ENCODE measurements at regions not wholly inside any gene's neighbourhood (a gene's known extent, or its start where the extent isn't known, plus 50 kb on each side); places are given as distances from the start of the nearest gene placed in this dataset.

DNA sequence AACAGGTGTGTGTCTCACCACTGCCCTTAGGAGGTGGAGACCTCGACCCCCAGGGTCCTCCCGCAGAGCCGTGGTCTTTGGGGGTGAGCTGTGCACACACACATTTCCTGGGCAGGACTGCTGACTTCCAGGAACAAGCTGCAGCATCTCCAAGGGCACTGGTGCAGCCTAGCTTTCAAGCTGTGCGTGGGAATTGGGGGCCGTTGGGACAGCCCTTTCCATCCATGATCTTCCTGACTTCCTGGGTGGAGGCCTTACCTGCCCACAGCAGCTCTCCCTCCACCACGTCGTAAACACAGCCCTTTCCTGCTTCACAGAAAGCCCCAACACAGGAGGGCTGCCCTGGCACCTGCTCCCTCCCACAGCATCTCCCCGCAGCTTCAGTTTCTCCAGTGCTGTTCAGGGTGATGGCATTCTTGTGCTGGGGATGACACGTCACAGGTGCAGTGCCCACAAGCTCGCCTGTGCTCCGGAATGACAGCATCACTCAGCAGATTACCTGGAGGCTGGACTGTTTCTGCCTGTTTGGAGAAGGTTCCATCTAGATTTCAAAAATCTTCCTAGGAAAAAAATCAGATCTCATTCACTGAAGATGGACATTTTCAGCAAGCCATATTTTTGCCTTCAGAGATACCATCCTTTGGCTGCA is 208.0 kb upstream of the PPP2R2D start:
- no peaks in the 10 kb centered on the region for H3F3A ChIP-seq (ENCODE audit: low read length, unreplicated experiment)
- TF ChIP-seq, protein P1, sequence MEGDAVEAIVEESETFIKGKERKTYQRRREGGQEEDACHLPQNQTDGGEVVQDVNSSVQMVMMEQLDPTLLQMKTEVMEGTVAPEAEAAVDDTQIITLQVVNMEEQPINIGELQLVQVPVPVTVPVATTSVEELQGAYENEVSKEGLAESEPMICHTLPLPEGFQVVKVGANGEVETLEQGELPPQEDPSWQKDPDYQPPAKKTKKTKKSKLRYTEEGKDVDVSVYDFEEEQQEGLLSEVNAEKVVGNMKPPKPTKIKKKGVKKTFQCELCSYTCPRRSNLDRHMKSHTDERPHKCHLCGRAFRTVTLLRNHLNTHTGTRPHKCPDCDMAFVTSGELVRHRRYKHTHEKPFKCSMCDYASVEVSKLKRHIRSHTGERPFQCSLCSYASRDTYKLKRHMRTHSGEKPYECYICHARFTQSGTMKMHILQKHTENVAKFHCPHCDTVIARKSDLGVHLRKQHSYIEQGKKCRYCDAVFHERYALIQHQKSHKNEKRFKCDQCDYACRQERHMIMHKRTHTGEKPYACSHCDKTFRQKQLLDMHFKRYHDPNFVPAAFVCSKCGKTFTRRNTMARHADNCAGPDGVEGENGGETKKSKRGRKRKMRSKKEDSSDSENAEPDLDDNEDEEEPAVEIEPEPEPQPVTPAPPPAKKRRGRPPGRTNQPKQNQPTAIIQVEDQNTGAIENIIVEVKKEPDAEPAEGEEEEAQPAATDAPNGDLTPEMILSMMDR (conservative IDR thresholded peaks at IDR 0.05; ENCODE audit: low read depth, low read length): no peak
- TF ChIP-seq EZH2 (IDR thresholded peaks at IDR 0.05; ENCODE audit: low read length, unreplicated experiment) (no peak), EZH2phosphoT487 (IDR thresholded peaks at IDR 0.05; ENCODE audit: borderline replicate concordance, low read length) (no peak)
- DNase-seq (no peak), ATAC-seq (no peak)
- H3K4me1 ChIP-seq (ENCODE audit: insufficient read depth, low read length): no peaks in the 10 kb centered on the region
- CTCF ChIA-PET: no interaction called here
- no peaks in the 10 kb centered on the region for H3K36me3 ChIP-seq (ENCODE audit: low read depth, low read length)
- no peaks in the 10 kb centered on the region for H3K9me2 ChIP-seq (replicated peaks; ENCODE audit: low read length)
- no TSS peak for BruUV-seq (replicated peaks)
- no peaks in the 10 kb centered on the region for H4K20me1 ChIP-seq (ENCODE audit: low read length)
- POLR2A ChIA-PET (ENCODE audit: unreplicated experiment): no interaction called here
- no peak overlapping the region for H3K4me3 ChIP-seq (ENCODE audit: low read length)
- no peak overlapping the region for H3K4me2 ChIP-seq (ENCODE audit: low read length)
- no peaks in the 10 kb centered on the region for H3K79me2 ChIP-seq (ENCODE audit: low read length)
- H3K27me3 ChIP-seq (ENCODE audit: low read length): peaks cover 14% of the 10 kb centered on the region
- no peak overlapping the region for H3K27ac ChIP-seq (ENCODE audit: low read length)
- no peaks in the 10 kb centered on the region for H3K9me3 ChIP-seq (ENCODE audit: low read length)
- H3K9ac ChIP-seq (ENCODE audit: low read length): no peak overlapping the region
- H2AFZ ChIP-seq (ENCODE audit: low read length): no peak overlapping the region
- intact Hi-C loops (cut with micrococcal nuclease): no loop called here

DNA sequence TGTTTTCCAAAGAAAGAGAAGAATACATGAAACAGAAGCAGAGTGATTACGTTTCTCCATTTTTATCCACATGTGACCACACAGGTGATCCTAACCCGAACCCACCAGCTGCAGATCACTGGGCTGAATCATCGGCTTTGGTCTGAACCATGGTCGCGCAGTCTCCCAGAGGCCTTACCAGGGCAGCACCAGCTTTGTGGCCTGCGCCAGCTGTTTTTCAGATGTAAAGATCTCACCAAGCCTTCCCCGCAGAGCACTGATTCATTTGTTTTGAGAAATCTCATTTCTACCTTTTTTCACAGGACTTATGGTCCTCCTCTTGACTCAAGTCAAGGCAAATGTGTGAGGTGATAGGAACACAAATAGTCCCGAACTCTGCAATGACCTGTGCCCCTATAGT is 207.0 kb upstream of the PPP2R2D start:
- no peak overlapping the region for H2AFZ ChIP-seq (ENCODE audit: low read length)
- no peak overlapping the region for H3K9ac ChIP-seq (ENCODE audit: low read length)
- ChIA-PET POLR2A (ENCODE audit: unreplicated experiment) (no interaction called here), CTCF (no interaction called here)
- DNase-seq (no peak), ATAC-seq (no peak)
- no peaks in the 10 kb centered on the region for H3K9me2 ChIP-seq (replicated peaks; ENCODE audit: low read length)
- H4K20me1 ChIP-seq (ENCODE audit: low read length): no peaks in the 10 kb centered on the region
- no peak overlapping the region for H3K27ac ChIP-seq (ENCODE audit: low read length)
- no peaks in the 10 kb centered on the region for H3F3A ChIP-seq (ENCODE audit: low read length, unreplicated experiment)
- intact Hi-C loops (cut with micrococcal nuclease): no loop called here
- no peaks in the 10 kb centered on the region for H3K36me3 ChIP-seq (ENCODE audit: low read depth, low read length)
- no peaks in the 10 kb centered on the region for H3K4me1 ChIP-seq (ENCODE audit: insufficient read depth, low read length)
- H3K4me3 ChIP-seq (ENCODE audit: low read length): no peak overlapping the region
- peaks cover 23% of the 10 kb centered on the region for H3K27me3 ChIP-seq (ENCODE audit: low read length)
- H3K9me3 ChIP-seq (ENCODE audit: low read length): no peaks in the 10 kb centered on the region
- no TSS peak for BruUV-seq (replicated peaks)
- no peaks in the 10 kb centered on the region for H3K79me2 ChIP-seq (ENCODE audit: low read length)
- H3K4me2 ChIP-seq (ENCODE audit: low read length): no peak overlapping the region
- TF ChIP-seq, protein P1 (conservative IDR thresholded peaks at IDR 0.05; ENCODE audit: low read depth, low read length): no peak
- TF ChIP-seq EZH2phosphoT487 (IDR thresholded peaks at IDR 0.05; ENCODE audit: borderline replicate concordance, low read length) (no peak), EZH2 (IDR thresholded peaks at IDR 0.05; ENCODE audit: low read length, unreplicated experiment) (no peak)

DNA sequence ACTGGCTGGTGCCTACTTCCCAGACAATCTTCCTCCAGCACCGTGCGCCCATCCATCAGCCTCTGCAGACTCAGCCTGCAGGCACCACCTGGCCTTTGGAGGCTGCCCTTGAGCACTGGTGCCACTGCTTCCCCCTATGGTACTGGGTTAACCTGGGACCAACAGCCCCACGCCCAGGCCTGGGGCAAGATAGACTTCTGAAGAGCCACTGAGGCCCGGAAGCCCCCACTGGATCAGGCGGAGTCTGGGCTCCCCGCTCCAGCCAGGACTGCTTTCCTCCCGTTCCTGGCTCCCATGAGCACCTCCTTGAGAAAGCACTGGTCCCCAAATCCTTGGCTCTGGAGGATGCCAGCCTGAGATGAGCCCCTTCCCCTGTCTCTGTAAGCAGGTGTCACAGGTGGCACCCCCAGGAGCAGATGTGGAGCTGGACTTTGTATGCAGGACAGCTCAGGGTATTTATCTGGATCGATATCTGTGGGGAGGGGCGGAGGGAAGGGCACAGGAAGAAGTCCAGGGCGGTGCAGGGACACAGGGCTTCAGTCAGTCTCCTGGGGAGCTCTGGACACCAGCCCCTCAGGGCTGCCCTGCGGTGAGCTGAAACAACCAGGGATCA is 206.5 kb upstream of the PPP2R2D start:
- ATAC-seq: no peak
- intact Hi-C loops (cut with micrococcal nuclease): no loop called here
- CTCF ChIA-PET: no interaction called here

More for the DNA sequence above, 206.5 kb upstream of the PPP2R2D start:
- H3K9me3 ChIP-seq (ENCODE audit: low read length): no peaks in the 10 kb centered on the region
- peaks cover 27% of the 10 kb centered on the region for H3K27me3 ChIP-seq (ENCODE audit: low read length)
- no peak overlapping the region for H3K4me2 ChIP-seq (ENCODE audit: low read length)
- H3K4me1 ChIP-seq (ENCODE audit: insufficient read depth, low read length): no peaks in the 10 kb centered on the region
- no peak for TF ChIP-seq EZH2 (IDR thresholded peaks at IDR 0.05; ENCODE audit: low read length, unreplicated experiment)
- TF ChIP-seq, protein P1 (conservative IDR thresholded peaks at IDR 0.05; ENCODE audit: low read depth, low read length): no peak
- TF ChIP-seq EZH2phosphoT487 (IDR thresholded peaks at IDR 0.05; ENCODE audit: borderline replicate concordance, low read length): no peak
- no peaks in the 10 kb centered on the region for H3F3A ChIP-seq (ENCODE audit: low read length, unreplicated experiment)
- no peaks in the 10 kb centered on the region for H3K9me2 ChIP-seq (replicated peaks; ENCODE audit: low read length)
- H2AFZ ChIP-seq (ENCODE audit: low read length): no peak overlapping the region
- H3K27ac ChIP-seq (ENCODE audit: low read length): no peak overlapping the region
- BruUV-seq (replicated peaks): no TSS peak
- no peaks in the 10 kb centered on the region for H4K20me1 ChIP-seq (ENCODE audit: low read length)
- no peak overlapping the region for H3K4me3 ChIP-seq (ENCODE audit: low read length)
- POLR2A ChIA-PET (ENCODE audit: unreplicated experiment): no interaction called here
- DNase-seq: no peak
- H3K36me3 ChIP-seq (ENCODE audit: low read depth, low read length): no peaks in the 10 kb centered on the region
- H3K9ac ChIP-seq (ENCODE audit: low read length): no peak overlapping the region
- H3K79me2 ChIP-seq (ENCODE audit: low read length): no peaks in the 10 kb centered on the region
